ENCODE measurements at regions not wholly inside any gene's neighbourhood (a gene's known extent, or its start where the extent isn't known, plus 50 kb on each side); places are given as distances from the start of the nearest gene placed in this dataset.

DNA sequence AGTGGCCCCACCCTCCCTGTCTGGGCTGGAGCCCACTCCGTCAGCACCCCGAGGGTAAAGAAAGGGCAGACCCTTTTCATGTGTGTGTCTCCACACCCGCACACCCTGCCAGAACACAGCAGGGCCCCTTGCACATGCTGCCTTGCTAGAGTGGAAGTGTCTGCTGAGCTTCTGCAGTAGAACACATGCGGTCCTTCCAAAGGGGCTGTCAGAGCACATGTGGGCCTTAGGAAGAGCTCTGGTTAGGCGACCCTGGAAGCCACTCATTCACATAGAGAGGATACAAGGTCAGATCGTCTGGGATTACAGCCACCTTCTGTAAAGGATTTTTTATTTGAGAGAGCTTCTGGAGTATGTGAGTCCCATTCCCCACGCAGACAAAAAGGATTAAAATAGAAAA is 613.2 kb upstream of the RAB6C start:
- H3K4me3 ChIP-seq (ENCODE audit: low read depth, low read length), result no peak overlapping the region
- in situ Hi-C loops (cut with HindIII; ENCODE audit: low sequenced_read_pairs), result no loop called here
- TF ChIP-seq, protein P1, sequence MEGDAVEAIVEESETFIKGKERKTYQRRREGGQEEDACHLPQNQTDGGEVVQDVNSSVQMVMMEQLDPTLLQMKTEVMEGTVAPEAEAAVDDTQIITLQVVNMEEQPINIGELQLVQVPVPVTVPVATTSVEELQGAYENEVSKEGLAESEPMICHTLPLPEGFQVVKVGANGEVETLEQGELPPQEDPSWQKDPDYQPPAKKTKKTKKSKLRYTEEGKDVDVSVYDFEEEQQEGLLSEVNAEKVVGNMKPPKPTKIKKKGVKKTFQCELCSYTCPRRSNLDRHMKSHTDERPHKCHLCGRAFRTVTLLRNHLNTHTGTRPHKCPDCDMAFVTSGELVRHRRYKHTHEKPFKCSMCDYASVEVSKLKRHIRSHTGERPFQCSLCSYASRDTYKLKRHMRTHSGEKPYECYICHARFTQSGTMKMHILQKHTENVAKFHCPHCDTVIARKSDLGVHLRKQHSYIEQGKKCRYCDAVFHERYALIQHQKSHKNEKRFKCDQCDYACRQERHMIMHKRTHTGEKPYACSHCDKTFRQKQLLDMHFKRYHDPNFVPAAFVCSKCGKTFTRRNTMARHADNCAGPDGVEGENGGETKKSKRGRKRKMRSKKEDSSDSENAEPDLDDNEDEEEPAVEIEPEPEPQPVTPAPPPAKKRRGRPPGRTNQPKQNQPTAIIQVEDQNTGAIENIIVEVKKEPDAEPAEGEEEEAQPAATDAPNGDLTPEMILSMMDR (IDR thresholded peaks at IDR 0.05; ENCODE audit: low read depth, low read length), result no peak
- DNase-seq (ENCODE audit: low read depth, low spot score), result no peak

- no peak for DNase-seq (ENCODE audit: low read depth, low spot score)
- in situ Hi-C loops (cut with HindIII; ENCODE audit: low sequenced_read_pairs), result no loop called here
- TF ChIP-seq, protein P1 (IDR thresholded peaks at IDR 0.05; ENCODE audit: low read depth, low read length), result no peak
- no peak overlapping the region for H3K4me3 ChIP-seq (ENCODE audit: low read depth, low read length)
These were observed 612.4 kb upstream of the RAB6C start for GRCh38 chr2:129367107-129367506.

GRCh38 chr2:129369437-129369836 is 610.0 kb upstream of the RAB6C start:
- in situ Hi-C loops (cut with HindIII; ENCODE audit: low sequenced_read_pairs), result no loop called here
- H3K4me3 ChIP-seq (ENCODE audit: low read depth, low read length), result no peak overlapping the region
- DNase-seq (ENCODE audit: low read depth, low spot score), result no peak
- TF ChIP-seq, protein P1 (IDR thresholded peaks at IDR 0.05; ENCODE audit: low read depth, low read length), result no peak

GRCh38 chr2:129374452-129374851 is 605.0 kb upstream of the RAB6C start:
- TF ChIP-seq, protein P1 (IDR thresholded peaks at IDR 0.05; ENCODE audit: low read depth, low read length), result no peak
- in situ Hi-C loops (cut with HindIII; ENCODE audit: low sequenced_read_pairs), result no loop called here
- no peak overlapping the region for H3K4me3 ChIP-seq (ENCODE audit: low read depth, low read length)
- DNase-seq (ENCODE audit: low read depth, low spot score), result no peak

GRCh38 chr2:129375632-129376425 is 603.6 kb upstream of the RAB6C start:
- in situ Hi-C loops (cut with HindIII; ENCODE audit: low sequenced_read_pairs), result no loop called here
- no peak for DNase-seq (ENCODE audit: low read depth, low spot score)
- TF ChIP-seq, protein P1 (IDR thresholded peaks at IDR 0.05; ENCODE audit: low read depth, low read length), result no peak
- no peak overlapping the region for H3K4me3 ChIP-seq (ENCODE audit: low read depth, low read length)

DNA sequence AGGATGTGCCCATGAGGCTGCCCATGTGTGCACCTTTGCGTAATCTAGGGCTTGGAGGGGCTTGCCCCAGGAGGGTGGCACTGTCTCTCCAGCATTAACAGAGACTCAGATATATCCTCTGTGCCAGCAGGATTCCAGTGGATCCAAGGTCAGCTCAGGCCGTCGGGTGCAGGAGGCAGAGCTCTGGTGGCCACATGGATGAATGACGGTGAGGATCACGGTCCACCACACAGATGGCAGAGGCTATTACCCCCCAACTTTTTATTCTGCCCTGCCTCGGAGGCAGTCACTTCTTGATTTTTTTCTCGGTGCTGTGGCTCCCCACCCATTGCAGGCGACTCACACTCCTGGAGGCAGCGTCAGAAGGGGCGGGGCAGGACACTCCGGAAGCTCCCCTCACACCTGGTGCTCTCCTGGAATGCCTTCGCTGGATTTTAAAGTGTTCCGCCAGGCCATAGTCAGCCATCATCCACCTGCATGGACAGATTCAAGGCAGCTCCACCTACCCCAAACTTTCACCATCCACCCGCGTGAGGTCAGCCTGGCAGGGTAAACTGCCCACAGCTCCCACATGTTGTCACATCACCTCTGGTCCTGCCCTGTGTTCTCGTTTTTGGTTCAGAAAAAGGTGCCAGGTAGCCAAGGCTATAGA is 602.9 kb upstream of the RAB6C start:
- no peak for DNase-seq (ENCODE audit: low read depth, low spot score)
- in situ Hi-C loops (cut with HindIII; ENCODE audit: low sequenced_read_pairs), result no loop called here
- TF ChIP-seq, protein P1 (IDR thresholded peaks at IDR 0.05; ENCODE audit: low read depth, low read length), result no peak
- no peak overlapping the region for H3K4me3 ChIP-seq (ENCODE audit: low read depth, low read length)
